GM12878 (cell line): ENCODE measurements at regions not wholly inside any gene's neighbourhood (a gene's known extent, or its start where the extent isn't known, plus 50 kb on each side); places are given as distances from the start of the nearest gene placed in this dataset.

Experiments
- ATAC-seq: fragments of 200-7000 bp; cut with Tn5 transposase; 3 replicates; pipeline ENCODE4 v1.9.1; 2020; ENCODE audit warnings: mild to moderate bottlenecking, moderate library complexity
- BruUV-seq: library from RNA; stranded (reverse); fragments of 400-500 nt; replicated peaks from 2 replicates; lab custom pipeline; 2021; lab: Mats Ljungman, UMichigan
- CTCF ChIA-PET: fragments of 300-600 bp; sonication (Branson Sonifier 250); formaldehyde crosslinking; extraction: SDS; loops from one replicate; lab custom pipeline; 2021; ENCODE audit warnings: inconsistent platforms; lab: Yijun Ruan, JAX
- POLR2A ChIA-PET: fragments of 350-600 bp; formaldehyde crosslinking; extraction: SDS; loops from one replicate; lab custom pipeline; 2021; ENCODE audit warnings: inconsistent platforms; lab: Charles Lee
- RAD21 ChIA-PET: fragments of 300-600 bp; sonication (Branson Sonifier 250); formaldehyde crosslinking; loops from one replicate; lab custom pipeline; 2023; ENCODE audit warnings: antibody characterized with exemption; ENCODE audit not compliant: unreplicated experiment; lab: Charles Lee
- SMC1A ChIA-PET: fragments of 300-600 bp; sonication (Branson Sonifier 250); formaldehyde crosslinking; loops from one replicate; lab custom pipeline; 2023; ENCODE audit not compliant: unreplicated experiment, uncharacterized antibody; lab: Charles Lee
- DNase-seq: peaks from one replicate; pipeline ENCODE4 v3.0.0-alpha.2; 2011; ENCODE audit warnings: low read depth, low spot score
- FAIRE-seq: peaks from 3 replicates; lab custom pipeline; 2011; peaks lifted over from hg19 to GRCh38; lab: Jason Lieb, UNC
- H2AFZ ChIP-seq: 2 replicates; pipeline ENCODE4 v1.6.0; 2011; ENCODE audit warnings: low read depth, low read length, control low read depth; ENCODE audit not compliant: control insufficient read depth
- H3K27ac ChIP-seq: 2 replicates; pipeline ENCODE4 v1.5.1; 2011; ENCODE audit warnings: control low read depth; ENCODE audit not compliant: control insufficient read depth, insufficient read depth
- H3K27me3 ChIP-seq, 2 experiments: replicated peaks in 1 of 2; 2 replicates each; pipeline versions ENCODE4 v1.6.0 to v1.6.1; 2011; ENCODE audit warnings: low read length in 1 of 2; ENCODE audit not compliant: control insufficient read depth in 2 of 2, insufficient read depth in 2 of 2
- H3K36me3 ChIP-seq, 2 experiments: 2 replicates each; pipeline ENCODE4 v1.5.1; 2011; ENCODE audit warnings: low read length in 1 of 2; ENCODE audit not compliant: control insufficient read depth in 2 of 2, insufficient read depth in 2 of 2
- H3K4me1 ChIP-seq: 2 replicates; pipeline ENCODE4 v1.6.1; 2011; ENCODE audit warnings: mild to moderate bottlenecking, low read length, moderate library complexity, mixed read lengths; ENCODE audit not compliant: control insufficient read depth, insufficient read depth
- H3K4me2 ChIP-seq: 2 replicates; pipeline ENCODE4 v1.6.0; 2011; ENCODE audit warnings: control low read depth; ENCODE audit not compliant: control insufficient read depth, insufficient read depth
- H3K4me3 ChIP-seq: fragments of 200-600 bp; sonication (generic); 2 replicates; pipeline ENCODE4 v1.5.1; 2016
- H3K79me2 ChIP-seq: 2 replicates; pipeline ENCODE4 v1.6.0; 2011; ENCODE audit warnings: low read length; ENCODE audit not compliant: control insufficient read depth, insufficient read depth
- H3K9ac ChIP-seq: 2 replicates; pipeline ENCODE4 v1.8.0; 2011; ENCODE audit warnings: low read length, control low read depth, mixed read lengths; ENCODE audit not compliant: control insufficient read depth, insufficient read depth
- H3K9me3 ChIP-seq: replicated peaks from 3 replicates; pipeline ENCODE4 v1.5.1; 2011; ENCODE audit warnings: mild to moderate bottlenecking, low read length; ENCODE audit not compliant: control insufficient read depth, insufficient read depth
- H4K20me1 ChIP-seq: 2 replicates; pipeline ENCODE4 v1.6.0; 2011; ENCODE audit not compliant: control insufficient read depth, insufficient read depth
- CBX3 ChIP-seq: fragments of 200-600 bp; sonication (generic); IDR thresholded peaks from 2 replicates; pipeline ENCODE4 v1.6.1; 2016; ENCODE audit warnings: low read depth, borderline replicate concordance
- CBX5 ChIP-seq: sonication (generic); IDR thresholded peaks from 2 replicates; pipeline ENCODE4 v1.6.1; 2016; ENCODE audit warnings: low read depth, moderate library complexity, mild to moderate bottlenecking, inconsistent platforms
- IRF4 ChIP-seq: IDR thresholded peaks from 2 replicates; pipeline ENCODE4 v1.6.1; 2011; ENCODE audit warnings: low read depth, low read length
- KLF5 ChIP-seq: fragments of 450-650 bp; IDR thresholded peaks from 2 replicates; pipeline ENCODE4 v1.6.1; 2014; ENCODE audit warnings: mild to moderate bottlenecking; ENCODE audit not compliant: partially characterized antibody
- MEF2B ChIP-seq: fragments of 450-650 bp; IDR thresholded peaks from 2 replicates; pipeline ENCODE4 v1.6.1; 2018; ENCODE audit warnings: mild to moderate bottlenecking, moderate library complexity; ENCODE audit not compliant: partially characterized antibody, poor library complexity, severe bottlenecking
- MYB ChIP-seq: fragments of 150-350 bp; IDR thresholded peaks from 2 replicates; pipeline ENCODE4 v1.6.1; 2014; ENCODE audit warnings: mild to moderate bottlenecking, low read depth, low read length, borderline replicate concordance
- MYC ChIP-seq: IDR thresholded peaks from 2 replicates; pipeline ENCODE4 v1.6.1; 2011; ENCODE audit warnings: mild to moderate bottlenecking, low read length, moderate library complexity, inconsistent platforms; ENCODE audit not compliant: insufficient read depth, insufficient replicate concordance, insufficient read length, severe bottlenecking
- NR2C1 ChIP-seq: fragments of 450-650 bp; IDR thresholded peaks from 2 replicates; pipeline ENCODE4 v1.6.1; 2017; ENCODE audit warnings: antibody characterized with exemption, mild to moderate bottlenecking, moderate library complexity
- RB1 ChIP-seq: fragments of 450-650 bp; formaldehyde crosslinking; IDR thresholded peaks from 2 replicates; pipeline ENCODE4 v1.6.1; 2017; ENCODE audit warnings: mild to moderate bottlenecking, borderline replicate concordance
- TAF1 ChIP-seq: IDR thresholded peaks from 2 replicates; pipeline ENCODE4 v1.6.1; 2011; ENCODE audit warnings: mild to moderate bottlenecking, low read depth, low read length, borderline replicate concordance
- TBL1XR1 ChIP-seq: IDR thresholded peaks from 2 replicates; pipeline ENCODE4 v1.6.1; 2012; ENCODE audit warnings: low read depth, low read length, improper control_type of control experiment
- TCF12 ChIP-seq: IDR thresholded peaks from 2 replicates; pipeline ENCODE4 v1.6.1; 2011; ENCODE audit warnings: low read depth, mild to moderate bottlenecking, low read length
- WGBS: methylation state at CpG from one replicate; pipeline ENCODE4 v1.1.6; 2016; ENCODE audit warnings: low lambda C conversion rate; ENCODE audit not compliant: insufficient replicate concordance, insufficient coverage; ENCODE audit errors: missing lambda C conversion rate; 5-methylcytosine and 5-hydroxymethylcytosine counted together
- in situ Hi-C: fragments of 300-500 bp; cut with MboI; formaldehyde crosslinking; loops from 9 replicates; pipeline ENCODE4 v1.14.3; 2018; ENCODE audit warnings: mixed read lengths
- intact Hi-C: fragments of 100-400 bp; cut with micrococcal nuclease; formaldehyde crosslinking; loops from one replicate; pipeline ENCODE4 v1.14.2; 2022; ENCODE audit not compliant: unreplicated experiment
- TF ChIP-seq, protein P1 (sequence below): IDR thresholded peaks from 2 replicates; pipeline ENCODE4 v1.6.1; 2011; ENCODE audit warnings: borderline replicate concordance, low read depth, mild to moderate bottlenecking, moderate library complexity, low read length; ENCODE audit not compliant: insufficient read depth, poor library complexity, severe bottlenecking

DNA sequence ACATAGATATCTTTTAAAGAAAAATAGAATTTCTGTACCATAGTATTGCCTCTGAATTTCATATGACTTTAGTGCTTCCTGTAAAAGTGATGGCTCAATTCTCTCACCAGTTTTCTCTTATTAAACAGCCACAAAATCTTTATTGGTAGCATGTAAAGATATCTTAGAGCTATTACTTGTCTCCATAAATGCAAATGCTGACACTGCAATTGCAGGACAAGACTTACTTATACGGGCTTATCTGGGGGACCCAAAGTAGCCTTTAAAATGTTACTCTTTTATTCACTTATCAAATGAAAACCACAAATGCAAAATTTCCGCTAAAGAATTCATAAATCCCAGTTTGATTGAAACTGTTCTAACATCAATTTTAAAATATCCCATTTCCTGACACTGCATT lies 287.1 kb upstream of the SPTLC3 start:
- no peak for TF ChIP-seq TCF12
- TF ChIP-seq RB1: no peak
- TF ChIP-seq TAF1: no peak
- no peak for TF ChIP-seq IRF4
- no peak for TF ChIP-seq MYC
- no peak for TF ChIP-seq MYB
- TF ChIP-seq TBL1XR1: no peak
- TF ChIP-seq NR2C1: no peak
- TF ChIP-seq CBX5: no peak
- TF ChIP-seq MEF2B: no peak
- TF ChIP-seq KLF5: no peak
- TF ChIP-seq, protein P1, sequence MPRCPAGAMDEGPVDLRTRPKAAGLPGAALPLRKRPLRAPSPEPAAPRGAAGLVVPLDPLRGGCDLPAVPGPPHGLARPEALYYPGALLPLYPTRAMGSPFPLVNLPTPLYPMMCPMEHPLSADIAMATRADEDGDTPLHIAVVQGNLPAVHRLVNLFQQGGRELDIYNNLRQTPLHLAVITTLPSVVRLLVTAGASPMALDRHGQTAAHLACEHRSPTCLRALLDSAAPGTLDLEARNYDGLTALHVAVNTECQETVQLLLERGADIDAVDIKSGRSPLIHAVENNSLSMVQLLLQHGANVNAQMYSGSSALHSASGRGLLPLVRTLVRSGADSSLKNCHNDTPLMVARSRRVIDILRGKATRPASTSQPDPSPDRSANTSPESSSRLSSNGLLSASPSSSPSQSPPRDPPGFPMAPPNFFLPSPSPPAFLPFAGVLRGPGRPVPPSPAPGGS: no peak
- no peak for TF ChIP-seq CBX3
- TF ChIP-seq, all 136 proteins: peak for 0
- ChIA-PET SMC1A (interaction anchor here (0.6 kb wide), 1 partner anchor 555 kb away, joined by 3 read pairs; no protein-coding TSS in a partner anchor), CTCF (no interaction called here), RAD21 (no interaction called here), POLR2A (no interaction called here)
- BruUV-seq: no TSS peak
- DNase-seq (no peak), ATAC-seq (no peak), FAIRE-seq (no peak)
- intact Hi-C loops (no loop called here), in situ Hi-C loops (no loop called here)
- no peak overlapping the region for H3K4me2 ChIP-seq
- H3K4me3 ChIP-seq: no peak overlapping the region
- no peak overlapping the region for H2AFZ ChIP-seq
- H3K36me3 ChIP-seq: no peaks in the 10 kb centered on the region
- H3K79me2 ChIP-seq: no peaks in the 10 kb centered on the region
- no peak overlapping the region for H3K27ac ChIP-seq
- H4K20me1 ChIP-seq: no peaks in the 10 kb centered on the region
- no peaks in the 10 kb centered on the region for H3K9me3 ChIP-seq
- no peaks in the 10 kb centered on the region for H3K27me3 ChIP-seq
- WGBS: 51% methylated on average over 2 of the region's 2 CpGs
- H3K4me1 ChIP-seq: no peaks in the 10 kb centered on the region
- H3K9ac ChIP-seq: no peak overlapping the region
